ENCODE measurements at regions not wholly inside any gene's neighbourhood (a gene's known extent, or its start where the extent isn't known, plus 50 kb on each side); places are given as distances from the start of the nearest gene placed in this dataset.

GRCh38 chr15:96756656-96757055 is 426.2 kb downstream of the NR2F2 start:
- H3K36me3 ChIP-seq: no peaks in the 10 kb centered on the region
- DNase-seq (no peak), ATAC-seq (no peak)
- H3K4me1 ChIP-seq: no peaks in the 10 kb centered on the region
- TF ChIP-seq, protein P1, sequence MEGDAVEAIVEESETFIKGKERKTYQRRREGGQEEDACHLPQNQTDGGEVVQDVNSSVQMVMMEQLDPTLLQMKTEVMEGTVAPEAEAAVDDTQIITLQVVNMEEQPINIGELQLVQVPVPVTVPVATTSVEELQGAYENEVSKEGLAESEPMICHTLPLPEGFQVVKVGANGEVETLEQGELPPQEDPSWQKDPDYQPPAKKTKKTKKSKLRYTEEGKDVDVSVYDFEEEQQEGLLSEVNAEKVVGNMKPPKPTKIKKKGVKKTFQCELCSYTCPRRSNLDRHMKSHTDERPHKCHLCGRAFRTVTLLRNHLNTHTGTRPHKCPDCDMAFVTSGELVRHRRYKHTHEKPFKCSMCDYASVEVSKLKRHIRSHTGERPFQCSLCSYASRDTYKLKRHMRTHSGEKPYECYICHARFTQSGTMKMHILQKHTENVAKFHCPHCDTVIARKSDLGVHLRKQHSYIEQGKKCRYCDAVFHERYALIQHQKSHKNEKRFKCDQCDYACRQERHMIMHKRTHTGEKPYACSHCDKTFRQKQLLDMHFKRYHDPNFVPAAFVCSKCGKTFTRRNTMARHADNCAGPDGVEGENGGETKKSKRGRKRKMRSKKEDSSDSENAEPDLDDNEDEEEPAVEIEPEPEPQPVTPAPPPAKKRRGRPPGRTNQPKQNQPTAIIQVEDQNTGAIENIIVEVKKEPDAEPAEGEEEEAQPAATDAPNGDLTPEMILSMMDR (IDR thresholded peaks at IDR 0.05 in 4 of 5, conservative IDR thresholded peaks at IDR 0.05 in 1 of 5): no peak
- no peak for TF ChIP-seq POLR2A (IDR thresholded peaks at IDR 0.05)
- no peak overlapping the region for H3K4me3 ChIP-seq
- in situ Hi-C loops (cut with MboI; ENCODE audit: low sequenced_read_pairs in 4 of 4) (no loop called here), intact Hi-C loops (cut with DNase I; ENCODE audit: low total_unique reads) (no loop called here)
- no peaks in the 10 kb centered on the region for H3K27me3 ChIP-seq
- no peak overlapping the region for H3K27ac ChIP-seq
- no peaks in the 10 kb centered on the region for H3K9me3 ChIP-seq

DNA sequence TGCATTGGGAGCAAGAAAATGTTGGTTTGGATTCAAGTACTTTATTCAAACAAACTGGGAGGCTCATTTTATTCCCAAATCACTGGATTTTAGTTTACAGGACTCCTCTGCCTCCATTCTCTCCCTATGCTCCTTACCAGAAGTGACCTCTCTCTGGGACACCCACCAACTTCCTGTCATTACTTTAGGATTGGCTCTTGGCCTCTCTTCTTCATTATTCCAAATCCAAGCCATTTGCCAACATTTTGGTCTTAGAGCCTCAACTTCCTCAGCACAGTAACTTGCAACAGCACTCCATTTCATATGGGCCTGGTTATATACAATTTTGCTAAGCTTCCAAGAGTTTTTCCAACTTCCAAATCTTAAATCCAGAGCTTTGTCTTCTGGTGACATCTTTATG is 432.1 kb downstream of the NR2F2 start:
- in situ Hi-C loops (cut with MboI; ENCODE audit: low sequenced_read_pairs in 4 of 4) (no loop called here), intact Hi-C loops (cut with DNase I; ENCODE audit: low total_unique reads) (no loop called here)
- ATAC-seq: no peak

DNA sequence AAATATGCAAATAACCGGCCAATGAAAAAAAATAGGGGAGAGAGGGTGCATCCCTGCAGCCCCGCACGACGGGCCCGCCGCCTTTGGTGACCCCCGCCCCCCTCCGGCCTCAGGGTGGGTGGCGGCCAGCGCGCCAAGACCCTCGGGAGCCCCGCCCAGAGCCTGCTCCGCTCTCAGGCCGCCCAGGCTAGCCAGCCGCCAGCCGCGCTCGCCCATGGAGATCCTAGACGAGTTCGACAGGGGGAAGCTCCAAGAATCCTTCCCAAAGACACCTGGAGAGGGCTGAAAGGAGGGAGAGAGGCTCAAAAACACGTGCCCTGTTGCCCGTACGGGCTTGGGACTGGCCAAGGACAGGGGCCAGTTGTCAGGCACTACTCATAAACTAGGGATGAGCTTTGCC is 434.0 kb downstream of the NR2F2 start:
- no peaks in the 10 kb centered on the region for H3K36me3 ChIP-seq

More for the DNA sequence above, 432.1 kb downstream of the NR2F2 start:
- DNase-seq: no peak
- no peak overlapping the region for H3K27ac ChIP-seq
- H3K4me3 ChIP-seq: no peak overlapping the region
- TF ChIP-seq, protein P1 (IDR thresholded peaks at IDR 0.05 in 4 of 5, conservative IDR thresholded peaks at IDR 0.05 in 1 of 5): no peak
- TF ChIP-seq POLR2A (IDR thresholded peaks at IDR 0.05): no peak
- no peaks in the 10 kb centered on the region for H3K9me3 ChIP-seq
- no peaks in the 10 kb centered on the region for H3K4me1 ChIP-seq
- H3K36me3 ChIP-seq: no peaks in the 10 kb centered on the region
- H3K27me3 ChIP-seq: no peaks in the 10 kb centered on the region

DNA sequence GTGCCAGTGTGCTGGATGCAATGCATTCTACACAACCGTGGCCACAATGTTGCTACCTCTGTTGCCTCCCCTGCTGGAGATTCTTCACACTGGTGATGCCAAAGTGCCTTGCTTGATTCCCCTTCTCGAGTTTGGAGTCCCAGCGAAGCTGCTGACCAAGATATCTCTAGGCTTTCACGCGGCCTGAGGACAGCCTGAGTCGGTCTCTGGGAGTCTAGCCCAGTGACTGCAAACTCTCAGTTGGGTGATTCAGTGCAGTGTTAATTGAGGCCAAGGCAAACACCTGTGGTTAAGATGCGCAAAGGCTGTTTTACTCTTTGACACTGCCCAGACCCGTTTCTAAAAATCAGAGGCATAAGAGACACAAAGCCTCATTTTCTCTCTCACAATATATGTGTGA is 434.4 kb downstream of the NR2F2 start:
- H3K36me3 ChIP-seq: no peaks in the 10 kb centered on the region
- intact Hi-C loops (cut with DNase I; ENCODE audit: low total_unique reads) (no loop called here), in situ Hi-C loops (cut with MboI; ENCODE audit: low sequenced_read_pairs in 4 of 4) (no loop called here)
- ATAC-seq: no peak
- no peaks in the 10 kb centered on the region for H3K4me1 ChIP-seq
- no peak for DNase-seq
- no peaks in the 10 kb centered on the region for H3K9me3 ChIP-seq
- no peak overlapping the region for H3K27ac ChIP-seq
- no peak for TF ChIP-seq POLR2A (IDR thresholded peaks at IDR 0.05)
- TF ChIP-seq, protein P1 (IDR thresholded peaks at IDR 0.05 in 4 of 5, conservative IDR thresholded peaks at IDR 0.05 in 1 of 5): no peak
- no peaks in the 10 kb centered on the region for H3K27me3 ChIP-seq
- no peak overlapping the region for H3K4me3 ChIP-seq

More for the DNA sequence above, 434.0 kb downstream of the NR2F2 start:
- TF ChIP-seq POLR2A (IDR thresholded peaks at IDR 0.05): no peak
- TF ChIP-seq, protein P1 (IDR thresholded peaks at IDR 0.05 in 4 of 5, conservative IDR thresholded peaks at IDR 0.05 in 1 of 5): no peak
- no peaks in the 10 kb centered on the region for H3K27me3 ChIP-seq
- H3K4me1 ChIP-seq: no peaks in the 10 kb centered on the region
- no peak overlapping the region for H3K27ac ChIP-seq
- intact Hi-C loops (cut with DNase I; ENCODE audit: low total_unique reads) (no loop called here), in situ Hi-C loops (cut with MboI; ENCODE audit: low sequenced_read_pairs in 4 of 4) (no loop called here)
- no peak overlapping the region for H3K4me3 ChIP-seq
- no peak for ATAC-seq
- no peak for DNase-seq
- no peaks in the 10 kb centered on the region for H3K9me3 ChIP-seq

DNA sequence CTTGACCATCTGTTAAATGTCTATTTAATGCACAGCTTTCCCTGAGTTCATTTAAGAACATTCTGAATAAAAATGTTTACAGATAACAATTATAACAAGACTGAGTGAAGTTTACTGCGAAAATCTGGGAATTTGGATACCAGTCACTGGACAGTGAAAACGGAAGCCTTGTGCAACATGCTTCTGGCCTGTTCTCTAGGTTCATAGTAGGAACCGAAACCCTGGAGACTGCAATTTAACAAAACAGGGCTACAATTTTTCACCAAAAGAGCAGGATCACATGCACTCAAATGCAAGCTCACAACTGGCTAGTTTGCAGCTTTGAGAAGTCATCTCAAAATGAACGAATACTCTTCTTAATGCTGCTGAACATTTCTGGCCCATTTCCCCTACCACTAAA is 435.9 kb downstream of the NR2F2 start:
- TF ChIP-seq POLR2A (IDR thresholded peaks at IDR 0.05): no peak
- TF ChIP-seq, protein P1 (IDR thresholded peaks at IDR 0.05 in 4 of 5, conservative IDR thresholded peaks at IDR 0.05 in 1 of 5): no peak
- Histone ChIP-seq H3K27ac (no peak overlapping the region), H3K9me3 (no peaks in the 10 kb centered on the region), H3K27me3 (no peaks in the 10 kb centered on the region), H3K36me3 (no peaks in the 10 kb centered on the region), H3K4me3 (no peak overlapping the region), H3K4me1 (no peaks in the 10 kb centered on the region)
- ATAC-seq (no peak), DNase-seq (no peak)
- intact Hi-C loops (cut with DNase I; ENCODE audit: low total_unique reads) (no loop called here), in situ Hi-C loops (cut with MboI; ENCODE audit: low sequenced_read_pairs in 4 of 4) (no loop called here)

Data from gastrocnemius medialis (tissue), 4 donors.